PFSK-1 (cell line): ENCODE measurements at regions not wholly inside any gene's neighbourhood (a gene's known extent, or its start where the extent isn't known, plus 50 kb on each side); places are given as distances from the start of the nearest gene placed in this dataset.

Experiments
- POLR2AphosphoS5 ChIP-seq: IDR thresholded peaks from 2 replicates; pipeline ENCODE4 v1.6.1; 2012; ENCODE audit warnings: low read depth, mild to moderate bottlenecking, control low read depth, low read length, moderate library complexity
- REST ChIP-seq, 2 experiments: IDR thresholded peaks; 2 replicates each; pipeline versions ENCODE4 v1.6.1 to v1.8.0; 2011 to 2012; ENCODE audit warnings: low read depth in 2 of 2, low read length in 2 of 2, control low read depth in 1 of 2, inconsistent platforms in 1 of 2, mild to moderate bottlenecking in 1 of 2, moderate library complexity in 1 of 2; ENCODE audit not compliant: insufficient read depth in 1 of 2
- SIN3A ChIP-seq: IDR thresholded peaks from 2 replicates; pipeline ENCODE4 v1.6.1; 2012; ENCODE audit warnings: mild to moderate bottlenecking, low read length, moderate library complexity, borderline replicate concordance; ENCODE audit not compliant: insufficient read depth
- TAF1 ChIP-seq: IDR thresholded peaks from 2 replicates; pipeline ENCODE4 v1.6.1; 2012; ENCODE audit warnings: low read length, control low read depth, borderline replicate concordance; ENCODE audit not compliant: insufficient read depth

- TF ChIP-seq REST (IDR thresholded peaks at IDR 0.05; ENCODE audit: insufficient read depth in 1 of 2, low read depth in 2 of 2, low read length in 2 of 2) (no peak), POLR2AphosphoS5 (no peak), TAF1 (no peak), SIN3A (no peak)
These were observed 1412.6 kb downstream of the ZPLD1 start for GRCh38 chr3:103847081-103848062.
